HEK293 (cell line): ENCODE measurements at regions not wholly inside any gene's neighbourhood (a gene's known extent, or its start where the extent isn't known, plus 50 kb on each side); places are given as distances from the start of the nearest gene placed in this dataset.

ENCODE experiments used
- CTCF ChIA-PET: fragments of 350-600 bp; formaldehyde crosslinking; extraction: SDS; loops from one replicate; lab custom pipeline; 2021; ENCODE audit warnings: antibody characterized with exemption; lab: Yijun Ruan, JAX
- POLR2A ChIA-PET: fragments of 300-600 bp; formaldehyde crosslinking; extraction: SDS; loops from one replicate; lab custom pipeline; 2020; ENCODE audit warnings: antibody characterized with exemption, inconsistent platforms; lab: Yijun Ruan, JAX
- H3K27ac ChIP-seq: fragments of 200-500 bp; sonication (Bioruptor generic); 2 replicates; pipeline ENCODE4 v1.5.1; 2014; ENCODE audit warnings: low read depth, low read length, control low read depth, inconsistent platforms; ENCODE audit errors: extremely low read depth
- H3K36me3 ChIP-seq, 2 experiments: fragments of 200-500 bp in 1 of 2; sonication (Bioruptor generic) in 1 of 2; 1 replicate in 1 of 2; 2 replicates in 1 of 2; pipeline ENCODE4 v1.5.1; 2014 to 2017; ENCODE audit warnings: inconsistent platforms in 2 of 2, low read length in 2 of 2; ENCODE audit not compliant: control insufficient read depth in 2 of 2, insufficient read depth in 1 of 2
- H3K4me1 ChIP-seq: fragments of 200-500 bp; sonication (Bioruptor generic); 2 replicates; pipeline ENCODE4 v1.5.1; 2014; ENCODE audit warnings: mild to moderate bottlenecking, low read length, inconsistent platforms; ENCODE audit not compliant: control insufficient read depth, insufficient read depth
- H3K4me3 ChIP-seq: 2 replicates; pipeline ENCODE4 v1.5.1; 2011; ENCODE audit warnings: low read depth, mild to moderate bottlenecking, control low read depth, low read length, moderate library complexity
- H3K9me3 ChIP-seq: fragments of 200-500 bp; sonication (Bioruptor generic); 2 replicates; pipeline ENCODE4 v1.5.1; 2014; ENCODE audit warnings: low read depth, low read length, inconsistent platforms; ENCODE audit not compliant: control insufficient read depth, insufficient read depth
- HIC1 ChIP-seq: fragments of 450-650 bp; formaldehyde crosslinking; IDR thresholded peaks from 2 replicates; pipeline ENCODE4 v1.5.1; 2016; ENCODE audit warnings: missing biosample characterization, missing genetic modification characterization
- IKZF3 ChIP-seq: fragments of 450-650 bp; IDR thresholded peaks from 2 replicates; pipeline ENCODE4 v1.5.0; 2018; ENCODE audit warnings: missing biosample characterization, mild to moderate bottlenecking, missing genetic modification characterization, moderate library complexity
- MZF1 ChIP-seq: fragments of 450-650 bp; formaldehyde crosslinking; IDR thresholded peaks from 2 replicates; pipeline ENCODE4 v1.5.1; 2017; ENCODE audit warnings: missing biosample characterization, missing genetic modification characterization, borderline replicate concordance
- OSR2 ChIP-seq: fragments of 450-650 bp; formaldehyde crosslinking; IDR thresholded peaks from 2 replicates; pipeline ENCODE4 v1.5.1; 2016; ENCODE audit warnings: missing biosample characterization, missing genetic modification characterization
- PRDM6 ChIP-seq: fragments of 450-650 bp; formaldehyde crosslinking; IDR thresholded peaks from 2 replicates; pipeline ENCODE4 v1.5.1; 2017; ENCODE audit warnings: missing biosample characterization, missing genetic modification characterization
- SCRT2 ChIP-seq: fragments of 450-650 bp; formaldehyde crosslinking; IDR thresholded peaks from 2 replicates; pipeline ENCODE4 v1.5.1; 2016; ENCODE audit warnings: missing biosample characterization, missing genetic modification characterization
- SP3 ChIP-seq: fragments of 450-650 bp; formaldehyde crosslinking; IDR thresholded peaks from 2 replicates; pipeline ENCODE4 v1.5.1; 2016; ENCODE audit warnings: missing biosample characterization, missing genetic modification characterization
- TRIM28 ChIP-seq: IDR thresholded peaks from 2 replicates; pipeline ENCODE4 v1.6.1; 2011; ENCODE audit warnings: low read length, control low read depth, borderline replicate concordance
- WT1 ChIP-seq: fragments of 450-650 bp; formaldehyde crosslinking; IDR thresholded peaks from 2 replicates; pipeline ENCODE4 v1.5.1; 2016; ENCODE audit warnings: missing biosample characterization, missing genetic modification characterization
- YY1 ChIP-seq: fragments of 450-650 bp; formaldehyde crosslinking; IDR thresholded peaks from 2 replicates; pipeline ENCODE4 v1.5.1; 2018; ENCODE audit warnings: missing biosample characterization, missing genetic modification characterization
- ZBTB1 ChIP-seq: fragments of 450-650 bp; formaldehyde crosslinking; IDR thresholded peaks from 2 replicates; pipeline ENCODE4 v1.5.1; 2016; ENCODE audit warnings: missing biosample characterization, missing genetic modification characterization
- ZBTB8A ChIP-seq: fragments of 450-650 bp; formaldehyde crosslinking; IDR thresholded peaks from 2 replicates; pipeline ENCODE4 v1.5.1; 2016; ENCODE audit warnings: missing biosample characterization, missing genetic modification characterization
- ZFHX2 ChIP-seq: fragments of 450-650 bp; formaldehyde crosslinking; conservative IDR thresholded peaks from 2 replicates; pipeline ENCODE4 v1.5.1; 2016; ENCODE audit warnings: missing biosample characterization, missing genetic modification characterization
- ZNF175 ChIP-seq: fragments of 450-650 bp; formaldehyde crosslinking; IDR thresholded peaks from 2 replicates; pipeline ENCODE4 v1.5.1; 2016; ENCODE audit warnings: missing biosample characterization, missing genetic modification characterization
- ZNF184 ChIP-seq: fragments of 450-650 bp; IDR thresholded peaks from 2 replicates; pipeline ENCODE4 v1.5.1; 2018; ENCODE audit warnings: missing biosample characterization, mild to moderate bottlenecking, missing genetic modification characterization
- ZNF211 ChIP-seq: fragments of 450-650 bp; formaldehyde crosslinking; IDR thresholded peaks from 2 replicates; pipeline ENCODE4 v1.5.1; 2016; ENCODE audit warnings: low read depth, missing biosample characterization, missing genetic modification characterization
- ZNF248 ChIP-seq: fragments of 450-650 bp; formaldehyde crosslinking; IDR thresholded peaks from 2 replicates; pipeline ENCODE4 v1.5.1; 2017; ENCODE audit warnings: missing biosample characterization, missing genetic modification characterization
- ZNF510 ChIP-seq: fragments of 450-650 bp; formaldehyde crosslinking; IDR thresholded peaks from 2 replicates; pipeline ENCODE4 v1.5.1; 2018; ENCODE audit warnings: mild to moderate bottlenecking, missing genetic modification characterization, missing biosample characterization; ENCODE audit not compliant: insufficient replicate concordance
- ZNF521 ChIP-seq: fragments of 450-650 bp; formaldehyde crosslinking; IDR thresholded peaks from 2 replicates; pipeline ENCODE4 v1.5.1; 2017; ENCODE audit warnings: missing biosample characterization, mild to moderate bottlenecking, missing genetic modification characterization
- ZNF560 ChIP-seq: fragments of 450-650 bp; formaldehyde crosslinking; IDR thresholded peaks from 2 replicates; pipeline ENCODE4 v1.5.1; 2017; ENCODE audit warnings: missing biosample characterization, missing genetic modification characterization, borderline replicate concordance
- ZNF561 ChIP-seq: fragments of 450-650 bp; IDR thresholded peaks from 2 replicates; pipeline ENCODE4 v1.5.1; 2018; ENCODE audit warnings: missing biosample characterization, missing genetic modification characterization, borderline replicate concordance
- ZNF571 ChIP-seq: fragments of 450-650 bp; formaldehyde crosslinking; IDR thresholded peaks from 2 replicates; pipeline ENCODE4 v1.5.0; 2017; ENCODE audit warnings: missing biosample characterization, missing genetic modification characterization
- ZNF624 ChIP-seq: fragments of 450-650 bp; formaldehyde crosslinking; IDR thresholded peaks from 2 replicates; pipeline ENCODE4 v1.5.1; 2017; ENCODE audit warnings: missing biosample characterization, missing genetic modification characterization
- ZNF629 ChIP-seq: fragments of 450-650 bp; formaldehyde crosslinking; IDR thresholded peaks from 2 replicates; pipeline ENCODE4 v1.5.1; 2017; ENCODE audit warnings: missing biosample characterization, missing genetic modification characterization
- ZNF701 ChIP-seq: fragments of 450-650 bp; formaldehyde crosslinking; IDR thresholded peaks from 2 replicates; pipeline ENCODE4 v1.5.1; 2016; ENCODE audit warnings: missing biosample characterization, missing genetic modification characterization
- ZSCAN23 ChIP-seq: fragments of 450-650 bp; formaldehyde crosslinking; IDR thresholded peaks from 2 replicates; pipeline ENCODE4 v1.5.1; 2016; ENCODE audit warnings: missing biosample characterization, missing genetic modification characterization
- ZXDB ChIP-seq: fragments of 450-650 bp; formaldehyde crosslinking; IDR thresholded peaks from 2 replicates; pipeline ENCODE4 v1.5.1; 2016; ENCODE audit warnings: missing biosample characterization, missing genetic modification characterization
- TF ChIP-seq, protein P1 (sequence below): IDR thresholded peaks from 2 replicates; pipeline ENCODE4 v1.6.1; 2011; ENCODE audit warnings: mild to moderate bottlenecking, low read depth, low read length, borderline replicate concordance

DNA sequence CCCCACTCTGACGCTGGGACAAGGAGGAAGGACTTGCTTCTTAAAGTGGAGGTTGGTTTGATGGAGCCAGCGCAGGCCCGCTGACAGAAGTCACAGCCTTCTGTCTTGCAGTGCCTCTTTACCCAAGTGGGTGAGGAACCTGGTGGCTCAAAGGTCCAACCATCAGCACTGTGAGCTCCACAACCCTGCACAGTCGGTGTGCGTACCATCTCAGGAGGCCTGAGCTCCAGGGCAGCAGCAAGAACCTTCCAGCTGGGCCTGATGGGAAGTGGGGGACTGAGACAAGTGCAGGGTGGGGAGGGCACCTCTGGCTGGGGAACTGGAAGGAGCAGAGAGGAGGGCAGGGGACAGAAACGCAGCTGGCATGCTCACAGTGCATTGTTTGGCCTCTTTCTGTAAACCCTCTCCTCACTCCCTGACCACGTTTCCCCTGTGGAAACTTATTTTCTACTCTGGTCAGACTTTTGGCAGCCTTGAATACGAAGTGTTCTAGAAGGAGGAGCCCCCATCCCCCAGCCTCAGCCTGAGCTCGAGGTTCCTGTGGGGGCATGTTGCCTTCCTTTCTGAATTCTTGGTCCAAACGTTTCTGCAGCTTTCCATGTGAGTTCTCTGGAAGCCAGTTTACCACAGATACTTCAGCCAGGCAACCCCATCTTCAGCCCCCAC lies 178.5 kb upstream of the PITX1 start:
- Histone ChIP-seq H3K9me3 (no peaks in the 10 kb centered on the region), H3K36me3 (no peaks in the 10 kb centered on the region), H3K4me1 (no peaks in the 10 kb centered on the region), H3K27ac (no peak overlapping the region), H3K4me3 (no peak overlapping the region)
- CTCF ChIA-PET = interaction anchor here (0.5 to 2.7 kb wide), 3 partner anchors 9 to 347 kb away, joined by 3 to 15 read pairs (median 3); no protein-coding TSS in a partner anchor
- POLR2A ChIA-PET = no interaction called here
- no peak for TF ChIP-seq ZNF521
- no peak for TF ChIP-seq ZBTB8A (tag by site-specific recombination)
- TF ChIP-seq ZSCAN23 (tag by site-specific recombination) = no peak
- no peak for TF ChIP-seq ZNF701 (tag by site-specific recombination)
- TF ChIP-seq ZNF560 (tag by site-specific recombination) = no peak
- TF ChIP-seq YY1 (tag by site-specific recombination) = no peak
- no peak for TF ChIP-seq ZFHX2 (tag by site-specific recombination)
- TF ChIP-seq SP3 (tag by site-specific recombination) = no peak
- no peak for TF ChIP-seq HIC1 (tag by site-specific recombination)
- TF ChIP-seq MZF1 (tag by site-specific recombination) = no peak
- no peak for TF ChIP-seq ZNF629 (tag by site-specific recombination)
- TF ChIP-seq OSR2 (tag by site-specific recombination) = no peak
- no peak for TF ChIP-seq ZXDB (tag by site-specific recombination)

DNA sequence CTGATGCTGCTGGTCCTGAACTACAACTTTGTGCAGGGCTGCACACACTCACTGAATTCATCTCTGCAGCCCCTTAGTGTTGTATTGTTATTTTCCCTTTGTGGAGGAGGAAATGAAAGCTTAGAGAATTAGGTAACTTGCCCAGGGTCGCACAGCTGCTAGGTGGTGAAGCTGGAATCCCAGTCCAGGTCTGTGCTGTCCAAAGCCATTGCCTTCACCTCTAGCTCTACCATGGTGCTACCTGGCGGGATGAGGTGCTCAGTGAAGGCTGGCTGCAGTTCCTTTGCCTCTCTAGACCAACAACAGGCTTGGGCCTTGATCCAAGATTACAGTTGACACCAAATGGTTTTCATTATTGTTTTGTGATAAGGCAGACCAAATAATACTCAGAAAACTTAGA lies 177.8 kb upstream of the PITX1 start:
- no peak overlapping the region for H3K4me3 ChIP-seq
- POLR2A ChIA-PET = no interaction called here
- TF ChIP-seq ZNF248 (tag by site-specific recombination) = no peak
- no peak for TF ChIP-seq IKZF3 (tag by site-specific recombination)
- TF ChIP-seq ZNF624 (tag by site-specific recombination) = no peak
- no peak for TF ChIP-seq SCRT2
- TF ChIP-seq PRDM6 (tag by site-specific recombination) = no peak
- H3K4me1 ChIP-seq = no peaks in the 10 kb centered on the region
- CTCF ChIA-PET = interaction anchor here (0.6 to 2.7 kb wide), 2 partner anchors 8 to 18 kb away, joined by 3 to 15 read pairs; no protein-coding TSS in a partner anchor
- no peaks in the 10 kb centered on the region for H3K9me3 ChIP-seq
- H3K36me3 ChIP-seq = no peaks in the 10 kb centered on the region
- no peak overlapping the region for H3K27ac ChIP-seq

DNA sequence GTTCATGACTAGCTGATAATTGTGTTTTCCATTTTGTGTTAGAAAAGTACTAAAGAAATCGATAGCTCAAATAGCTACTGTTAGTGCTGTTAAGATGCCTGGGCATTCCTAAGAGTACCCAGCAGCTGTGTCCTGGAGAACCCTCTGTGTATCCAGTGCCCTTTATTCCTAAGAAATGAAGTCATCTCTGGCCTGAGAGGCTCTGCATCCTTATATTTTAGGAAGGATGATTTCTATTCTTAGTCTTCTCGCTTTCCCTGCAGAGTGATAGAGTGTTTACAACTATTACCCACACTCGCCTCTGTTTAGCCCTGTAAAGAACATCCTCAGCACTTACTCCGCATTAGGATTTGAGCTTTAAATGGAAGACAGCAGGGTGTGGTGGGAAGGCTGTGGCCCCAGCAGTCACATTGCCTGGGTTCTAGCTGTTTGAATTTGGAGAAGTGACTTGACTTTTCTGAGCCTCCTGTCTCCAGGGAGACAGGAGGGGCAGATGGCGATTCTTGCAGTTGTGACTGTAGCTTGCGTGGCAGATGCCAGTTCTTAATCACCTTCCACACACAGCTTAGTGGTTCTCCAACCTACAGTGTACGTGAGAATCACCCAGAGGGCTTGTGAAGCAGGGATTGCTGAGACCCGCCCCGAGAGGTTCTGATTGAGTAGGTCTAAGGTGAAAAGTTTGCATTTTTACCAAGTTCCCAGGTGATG lies 177.2 kb upstream of the PITX1 start:
- CTCF ChIA-PET = interaction anchor here (0.5 to 2.7 kb wide), 3 partner anchors 8 to 263 kb away, joined by 3 to 15 read pairs (median 6); no protein-coding TSS in a partner anchor
- H3K27ac ChIP-seq = no peak overlapping the region
- POLR2A ChIA-PET = no interaction called here
- H3K4me1 ChIP-seq = no peaks in the 10 kb centered on the region
- no peaks in the 10 kb centered on the region for H3K36me3 ChIP-seq
- H3K4me3 ChIP-seq = no peak overlapping the region
- TF ChIP-seq ZNF629 (tag by site-specific recombination) (no peak), ZNF510 (tag by site-specific recombination) (no peak), ZNF571 (tag by site-specific recombination) (no peak), ZNF184 (tag by site-specific recombination) (no peak), ZNF175 (tag by site-specific recombination) (no peak), ZNF248 (tag by site-specific recombination) (no peak), ZBTB1 (tag by site-specific recombination) (no peak), ZNF211 (tag by site-specific recombination) (no peak), ZNF561 (tag by site-specific recombination) (no peak), TRIM28 (no peak), WT1 (tag by site-specific recombination) (no peak)
- TF ChIP-seq, protein P1, sequence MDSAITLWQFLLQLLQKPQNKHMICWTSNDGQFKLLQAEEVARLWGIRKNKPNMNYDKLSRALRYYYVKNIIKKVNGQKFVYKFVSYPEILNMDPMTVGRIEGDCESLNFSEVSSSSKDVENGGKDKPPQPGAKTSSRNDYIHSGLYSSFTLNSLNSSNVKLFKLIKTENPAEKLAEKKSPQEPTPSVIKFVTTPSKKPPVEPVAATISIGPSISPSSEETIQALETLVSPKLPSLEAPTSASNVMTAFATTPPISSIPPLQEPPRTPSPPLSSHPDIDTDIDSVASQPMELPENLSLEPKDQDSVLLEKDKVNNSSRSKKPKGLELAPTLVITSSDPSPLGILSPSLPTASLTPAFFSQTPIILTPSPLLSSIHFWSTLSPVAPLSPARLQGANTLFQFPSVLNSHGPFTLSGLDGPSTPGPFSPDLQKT = no peak
- H3K9me3 ChIP-seq = no peaks in the 10 kb centered on the region
